Panc1 (cell line): ENCODE measurements at regions not wholly inside any gene's neighbourhood (a gene's known extent, or its start where the extent isn't known, plus 50 kb on each side); places are given as distances from the start of the nearest gene placed in this dataset.

Experiments used
- ATAC-seq: fragments of 200-7000 bp; cut with Tn5 transposase; 2 replicates; pipeline ENCODE4 v1.9.1; 2020; ENCODE audit warnings: mild to moderate bottlenecking, moderate library complexity
- BruUV-seq: library from RNA; stranded (reverse); fragments of 400-500 nt; replicated peaks from 2 replicates; lab custom pipeline; 2021; lab: Mats Ljungman, UMichigan
- CTCF ChIA-PET: fragments of 300-600 bp; sonication (Branson Sonifier 250); formaldehyde crosslinking; loops from one replicate; lab custom pipeline; 2022; ENCODE audit warnings: antibody characterized with exemption; lab: Charles Lee
- POLR2A ChIA-PET: fragments of 300-600 bp; sonication (Branson Sonifier 250); formaldehyde crosslinking; loops from one replicate; lab custom pipeline; 2022; ENCODE audit warnings: antibody characterized with exemption; lab: Charles Lee
- DNase-seq: peaks from one replicate; pipeline ENCODE4 v3.0.0-alpha.2; 2010; ENCODE audit warnings: low read depth, low spot score
- H3K27ac ChIP-seq: 2 replicates; pipeline ENCODE4 v1.5.1; 2011; ENCODE audit warnings: mild to moderate bottlenecking, low read length, inconsistent platforms
- H3K27me3 ChIP-seq: fragments of 200-500 bp; sonication (Bioruptor generic); 2 replicates; pipeline ENCODE4 v1.6.0; 2014; ENCODE audit warnings: low read length, inconsistent platforms; ENCODE audit not compliant: control insufficient read depth, insufficient read depth
- H3K36me3 ChIP-seq: fragments of 200-500 bp; sonication (Bioruptor generic); 2 replicates; pipeline ENCODE4 v1.5.1; 2014; ENCODE audit warnings: inconsistent platforms, mild to moderate bottlenecking, low read length, moderate library complexity; ENCODE audit not compliant: control insufficient read depth, insufficient read depth
- H3K4me1 ChIP-seq: 2 replicates; pipeline ENCODE4 v1.5.1; 2011; ENCODE audit warnings: inconsistent platforms, mild to moderate bottlenecking, low read length, moderate library complexity; ENCODE audit not compliant: control insufficient read depth, insufficient read depth
- H3K4me3 ChIP-seq, 2 experiments: 2 replicates each; pipeline ENCODE4 v1.5.1; 2011 to 2012; ENCODE audit warnings: low read depth in 2 of 2, low read length in 2 of 2, mild to moderate bottlenecking in 2 of 2, inconsistent platforms in 1 of 2, moderate library complexity in 1 of 2
- H3K9me3 ChIP-seq: fragments of 200-500 bp; sonication (Bioruptor generic); 2 replicates; pipeline ENCODE4 v1.5.1; 2014; ENCODE audit warnings: low read depth, mild to moderate bottlenecking, inconsistent platforms, low read length, moderate library complexity; ENCODE audit not compliant: control insufficient read depth, insufficient read depth
- POLR2AphosphoS5 ChIP-seq: IDR thresholded peaks from 2 replicates; pipeline ENCODE4 v1.6.1; 2012; ENCODE audit warnings: mild to moderate bottlenecking, low read depth, low read length, moderate library complexity
- REST ChIP-seq, 2 experiments: IDR thresholded peaks; 2 replicates each; pipeline ENCODE4 v1.6.1; 2011 to 2012; ENCODE audit warnings: low read depth in 2 of 2, control low read depth in 1 of 2, low read length in 1 of 2, mild to moderate bottlenecking in 1 of 2, moderate library complexity in 1 of 2; ENCODE audit not compliant: insufficient read depth in 1 of 2
- SIN3A ChIP-seq: IDR thresholded peaks from 2 replicates; pipeline ENCODE4 v1.6.1; 2012; ENCODE audit warnings: low read depth, mild to moderate bottlenecking, low read length, moderate library complexity, borderline replicate concordance; ENCODE audit not compliant: insufficient read depth
- TCF7L2 ChIP-seq: IDR thresholded peaks from 2 replicates; pipeline ENCODE4 v1.6.1; 2011; ENCODE audit warnings: mild to moderate bottlenecking, low read depth, low read length, inconsistent platforms
- in situ Hi-C: cut with HindIII; loops from 2 replicates; pipeline ENCODE4 v1.10.0; 2016; ENCODE audit warnings: low sequenced_read_pairs, low pct_unique_long_range_greater_than_20kb
- intact Hi-C: fragments of 100-400 bp; cut with micrococcal nuclease; formaldehyde crosslinking; loops from one replicate; pipeline ENCODE4 v1.10.0; 2022; ENCODE audit not compliant: unreplicated experiment
- TF ChIP-seq, protein P1 (sequence below): fragments of 450-650 bp; IDR thresholded peaks from 2 replicates; pipeline ENCODE4 v1.5.1; 2017; ENCODE audit warnings: mild to moderate bottlenecking

GRCh38 chr6:54037277-54037779, 73.9 kb upstream of the MLIP start:
- ATAC-seq (no peak), DNase-seq (no peak)
- BruUV-seq: no TSS peak
- POLR2A ChIA-PET: no interaction called here
- Histone ChIP-seq H3K4me3 (no peak overlapping the region), H3K36me3 (no peaks in the 10 kb centered on the region), H3K27me3 (no peaks in the 10 kb centered on the region), H3K27ac (no peak overlapping the region), H3K4me1 (no peaks in the 10 kb centered on the region), H3K9me3 (no peaks in the 10 kb centered on the region)
- TF ChIP-seq, protein P1, sequence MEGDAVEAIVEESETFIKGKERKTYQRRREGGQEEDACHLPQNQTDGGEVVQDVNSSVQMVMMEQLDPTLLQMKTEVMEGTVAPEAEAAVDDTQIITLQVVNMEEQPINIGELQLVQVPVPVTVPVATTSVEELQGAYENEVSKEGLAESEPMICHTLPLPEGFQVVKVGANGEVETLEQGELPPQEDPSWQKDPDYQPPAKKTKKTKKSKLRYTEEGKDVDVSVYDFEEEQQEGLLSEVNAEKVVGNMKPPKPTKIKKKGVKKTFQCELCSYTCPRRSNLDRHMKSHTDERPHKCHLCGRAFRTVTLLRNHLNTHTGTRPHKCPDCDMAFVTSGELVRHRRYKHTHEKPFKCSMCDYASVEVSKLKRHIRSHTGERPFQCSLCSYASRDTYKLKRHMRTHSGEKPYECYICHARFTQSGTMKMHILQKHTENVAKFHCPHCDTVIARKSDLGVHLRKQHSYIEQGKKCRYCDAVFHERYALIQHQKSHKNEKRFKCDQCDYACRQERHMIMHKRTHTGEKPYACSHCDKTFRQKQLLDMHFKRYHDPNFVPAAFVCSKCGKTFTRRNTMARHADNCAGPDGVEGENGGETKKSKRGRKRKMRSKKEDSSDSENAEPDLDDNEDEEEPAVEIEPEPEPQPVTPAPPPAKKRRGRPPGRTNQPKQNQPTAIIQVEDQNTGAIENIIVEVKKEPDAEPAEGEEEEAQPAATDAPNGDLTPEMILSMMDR: no peak
- TF ChIP-seq SIN3A (no peak), REST (IDR thresholded peaks at IDR 0.05; ENCODE audit: insufficient read depth in 1 of 2, low read depth in 2 of 2, low read length in 1 of 2) (no peak), POLR2AphosphoS5 (no peak)
- in situ Hi-C loops: no loop called here
- CTCF ChIA-PET: no interaction called here
- intact Hi-C loops: no loop called here

DNA sequence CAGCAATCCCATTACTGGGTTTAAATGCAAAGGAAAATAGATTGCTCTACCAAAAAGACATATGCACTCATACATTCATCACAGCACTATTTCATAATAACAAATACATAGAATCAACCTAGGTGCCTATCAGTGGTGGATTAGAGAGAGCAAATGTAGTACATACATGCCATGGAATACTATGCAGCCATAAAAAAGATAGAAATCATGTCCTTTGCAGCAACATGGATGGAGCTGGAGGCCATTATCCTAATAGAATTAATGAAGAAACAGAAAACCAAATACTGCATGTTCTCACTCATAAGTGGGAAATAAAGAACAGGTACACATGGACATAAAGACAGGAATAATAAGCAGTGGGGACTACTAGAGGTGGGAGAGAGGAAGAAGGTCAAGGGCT, 70.7 kb upstream of the MLIP start:
- no peak for DNase-seq
- BruUV-seq: no TSS peak
- TF ChIP-seq TCF7L2 (no peak), REST (IDR thresholded peaks at IDR 0.05; ENCODE audit: insufficient read depth in 1 of 2, low read depth in 2 of 2, low read length in 1 of 2) (no peak), SIN3A (no peak), POLR2AphosphoS5 (no peak)
- TF ChIP-seq, protein P1: no peak

More for the DNA sequence above, 70.7 kb upstream of the MLIP start:
- intact Hi-C loops (no loop called here), in situ Hi-C loops (no loop called here)
- no peak overlapping the region for H3K27ac ChIP-seq
- H3K36me3 ChIP-seq: no peaks in the 10 kb centered on the region
- CTCF ChIA-PET: no interaction called here
- no peak for ATAC-seq
- H3K4me1 ChIP-seq: no peaks in the 10 kb centered on the region
- POLR2A ChIA-PET: no interaction called here
- no peaks in the 10 kb centered on the region for H3K27me3 ChIP-seq
- H3K9me3 ChIP-seq: no peaks in the 10 kb centered on the region
- H3K4me3 ChIP-seq: no peak overlapping the region
